ENCODE measurements at regions not wholly inside any gene's neighbourhood (a gene's known extent, or its start where the extent isn't known, plus 50 kb on each side); places are given as distances from the start of the nearest gene placed in this dataset.

DNA sequence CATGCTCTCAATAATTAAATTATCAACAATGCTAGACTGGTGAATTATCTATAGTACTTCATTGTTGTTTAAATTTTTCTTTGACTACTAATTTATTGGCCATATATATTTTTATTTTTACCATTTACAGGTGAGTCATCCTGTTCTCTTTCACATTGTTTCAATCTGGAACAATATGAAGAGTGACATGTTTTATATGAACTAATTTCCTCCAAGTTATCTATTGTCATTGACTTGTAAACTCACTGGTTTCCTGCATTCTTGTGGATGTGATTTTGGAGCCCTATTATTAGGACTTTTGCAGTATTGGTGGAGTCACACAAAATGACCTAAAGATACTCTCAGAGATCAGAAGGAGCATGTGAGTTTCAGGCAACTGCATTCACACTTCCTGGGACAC is 297.7 kb downstream of the AEBP2 start:
- TF ChIP-seq, protein P1, sequence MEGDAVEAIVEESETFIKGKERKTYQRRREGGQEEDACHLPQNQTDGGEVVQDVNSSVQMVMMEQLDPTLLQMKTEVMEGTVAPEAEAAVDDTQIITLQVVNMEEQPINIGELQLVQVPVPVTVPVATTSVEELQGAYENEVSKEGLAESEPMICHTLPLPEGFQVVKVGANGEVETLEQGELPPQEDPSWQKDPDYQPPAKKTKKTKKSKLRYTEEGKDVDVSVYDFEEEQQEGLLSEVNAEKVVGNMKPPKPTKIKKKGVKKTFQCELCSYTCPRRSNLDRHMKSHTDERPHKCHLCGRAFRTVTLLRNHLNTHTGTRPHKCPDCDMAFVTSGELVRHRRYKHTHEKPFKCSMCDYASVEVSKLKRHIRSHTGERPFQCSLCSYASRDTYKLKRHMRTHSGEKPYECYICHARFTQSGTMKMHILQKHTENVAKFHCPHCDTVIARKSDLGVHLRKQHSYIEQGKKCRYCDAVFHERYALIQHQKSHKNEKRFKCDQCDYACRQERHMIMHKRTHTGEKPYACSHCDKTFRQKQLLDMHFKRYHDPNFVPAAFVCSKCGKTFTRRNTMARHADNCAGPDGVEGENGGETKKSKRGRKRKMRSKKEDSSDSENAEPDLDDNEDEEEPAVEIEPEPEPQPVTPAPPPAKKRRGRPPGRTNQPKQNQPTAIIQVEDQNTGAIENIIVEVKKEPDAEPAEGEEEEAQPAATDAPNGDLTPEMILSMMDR (conservative IDR thresholded peaks at IDR 0.05; ENCODE audit: low read length): no peak
- TF ChIP-seq EZH2phosphoT487 (IDR thresholded peaks at IDR 0.05; ENCODE audit: borderline replicate concordance): no peak
